ENCODE measurements at regions not wholly inside any gene's neighbourhood (a gene's known extent, or its start where the extent isn't known, plus 50 kb on each side); places are given as distances from the start of the nearest gene placed in this dataset.

DNA sequence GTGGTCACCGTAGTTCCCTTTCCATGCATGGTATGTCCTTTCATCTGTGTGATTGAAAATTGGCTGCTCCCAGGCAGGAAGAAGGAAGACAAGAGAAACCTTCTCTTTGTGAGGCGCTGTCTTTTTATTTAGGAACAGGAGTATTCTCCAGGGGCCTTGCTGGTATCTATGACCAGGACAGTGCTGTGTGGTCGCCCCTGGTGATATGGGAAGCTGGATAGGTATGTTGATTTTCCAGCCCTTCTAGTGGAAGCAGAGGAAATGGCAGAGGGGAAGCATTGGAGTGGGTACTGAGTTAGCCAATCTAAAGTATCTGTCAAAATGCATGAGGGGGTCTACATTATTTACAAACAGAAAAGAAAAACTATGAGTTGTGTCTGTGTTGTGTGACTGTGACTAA is 226.6 kb downstream of the MTX2 start:
- TF ChIP-seq, protein P1, sequence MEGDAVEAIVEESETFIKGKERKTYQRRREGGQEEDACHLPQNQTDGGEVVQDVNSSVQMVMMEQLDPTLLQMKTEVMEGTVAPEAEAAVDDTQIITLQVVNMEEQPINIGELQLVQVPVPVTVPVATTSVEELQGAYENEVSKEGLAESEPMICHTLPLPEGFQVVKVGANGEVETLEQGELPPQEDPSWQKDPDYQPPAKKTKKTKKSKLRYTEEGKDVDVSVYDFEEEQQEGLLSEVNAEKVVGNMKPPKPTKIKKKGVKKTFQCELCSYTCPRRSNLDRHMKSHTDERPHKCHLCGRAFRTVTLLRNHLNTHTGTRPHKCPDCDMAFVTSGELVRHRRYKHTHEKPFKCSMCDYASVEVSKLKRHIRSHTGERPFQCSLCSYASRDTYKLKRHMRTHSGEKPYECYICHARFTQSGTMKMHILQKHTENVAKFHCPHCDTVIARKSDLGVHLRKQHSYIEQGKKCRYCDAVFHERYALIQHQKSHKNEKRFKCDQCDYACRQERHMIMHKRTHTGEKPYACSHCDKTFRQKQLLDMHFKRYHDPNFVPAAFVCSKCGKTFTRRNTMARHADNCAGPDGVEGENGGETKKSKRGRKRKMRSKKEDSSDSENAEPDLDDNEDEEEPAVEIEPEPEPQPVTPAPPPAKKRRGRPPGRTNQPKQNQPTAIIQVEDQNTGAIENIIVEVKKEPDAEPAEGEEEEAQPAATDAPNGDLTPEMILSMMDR (conservative IDR thresholded peaks at IDR 0.05 in 1 of 2, IDR thresholded peaks at IDR 0.05 in 1 of 2; ENCODE audit: extremely low read depth in 1 of 2, insufficient read depth in 1 of 2, low read depth in 1 of 2, low read length in 2 of 2) = no peak
- no peak for TF ChIP-seq EZH2 (IDR thresholded peaks at IDR 0.05; ENCODE audit: borderline replicate concordance, low read length)
